Natural killer cell (primary cell): ENCODE measurements at regions not wholly inside any gene's neighbourhood (a gene's known extent, or its start where the extent isn't known, plus 50 kb on each side); places are given as distances from the start of the nearest gene placed in this dataset.

Experiments used
- ATAC-seq, 3 donors: fragments of 150-1000 bp in 2 of 3; fragments of 200-7000 bp in 1 of 3; cut with Tn5 transposase; 1 replicate in 1 of 3; 2 replicates in 2 of 3; pipeline ENCODE4 v1.10.0; 2021; ENCODE audit warnings: mild to moderate bottlenecking in 2 of 3, moderate library complexity in 2 of 3
- DNase-seq, 2 donors: peaks; one replicate each; pipeline versions ENCODE4 v3.0.0 to v3.0.0-alpha.2; 2013 to 2021; ENCODE audit warnings: mixed read lengths in 1 of 2
- H3K27ac ChIP-seq: one replicate; pipeline ENCODE4 v1.5.1; 2013; ENCODE audit warnings: mild to moderate bottlenecking, low read length
- H3K27me3 ChIP-seq: one replicate; pipeline ENCODE4 v1.6.1; 2013; ENCODE audit warnings: low read length; ENCODE audit not compliant: control insufficient read depth, insufficient read depth
- H3K36me3 ChIP-seq: one replicate; pipeline ENCODE4 v1.6.1; 2013; ENCODE audit warnings: low read length; ENCODE audit not compliant: control insufficient read depth, insufficient read depth
- H3K4me1 ChIP-seq: one replicate; pipeline ENCODE4 v1.6.1; 2013; ENCODE audit warnings: low read length; ENCODE audit not compliant: control insufficient read depth, insufficient read depth
- H3K4me3 ChIP-seq: one replicate; pipeline ENCODE4 v1.5.1; 2013; ENCODE audit warnings: low read length
- H3K9me3 ChIP-seq: one replicate; pipeline ENCODE4 v1.6.1; 2013; ENCODE audit warnings: low read length; ENCODE audit not compliant: control insufficient read depth, insufficient read depth
- H3K27ac Mint-ChIP-seq, 2 donors: one replicate each; pipeline ENCODE4 v1.8.0; 2022; ENCODE audit warnings: mild to moderate bottlenecking in 2 of 2, mixed read lengths in 2 of 2, moderate library complexity in 1 of 2
- H3K27me3 Mint-ChIP-seq, 2 donors: one replicate each; pipeline ENCODE4 v1.8.0; 2022; ENCODE audit warnings: low read depth in 2 of 2, mixed read lengths in 2 of 2
- H3K36me3 Mint-ChIP-seq: one replicate; pipeline ENCODE4 v1.8.0; 2022; ENCODE audit warnings: mixed read lengths
- H3K4me1 Mint-ChIP-seq, 2 donors: one replicate each; pipeline ENCODE4 v1.8.0; 2022; ENCODE audit warnings: mixed read lengths in 2 of 2
- H3K4me3 Mint-ChIP-seq: one replicate; pipeline ENCODE4 v1.8.0; 2022; ENCODE audit warnings: mild to moderate bottlenecking, moderate library complexity, mixed read lengths
- H3K9me3 Mint-ChIP-seq, 2 donors: one replicate each; pipeline ENCODE4 v1.8.0; 2022; ENCODE audit warnings: mixed read lengths in 2 of 2
- CTCF ChIP-seq: fragments of 200-600 bp; IDR thresholded peaks from one replicate; pipeline ENCODE4 v1.8.0; 2022; ENCODE audit warnings: antibody characterized with exemption
- WGBS: methylation state at CpG from one replicate; pipeline ENCODE4 v1.1.7; 2013; ENCODE audit warnings: missing lambda C conversion rate; ENCODE audit not compliant: insufficient coverage; 5-methylcytosine and 5-hydroxymethylcytosine counted together
- intact Hi-C: fragments of 100-400 bp; cut with micrococcal nuclease; formaldehyde crosslinking; loops from one replicate; pipeline ENCODE4 v1.14.2; 2022

GRCh38 chr3:177596816-177597271 is 399.6 kb upstream of the TBL1XR1 start:
- H3K36me3 Mint-ChIP-seq, result no peaks in the 10 kb centered on the region
- H3K4me3 Mint-ChIP-seq, result peak overlapping the region; percentile 72
- no peaks in the 10 kb centered on the region for H3K27me3 ChIP-seq
- intact Hi-C loops, result loop anchor here (2.0 to 10.0 kb wide), 3 partner anchors 50 to 88 kb away; no protein-coding TSS in a partner anchor
- DNase-seq, result no peak
- WGBS, result 100% methylated on average over 1 of the region's 1 CpG
- no peaks in the 10 kb centered on the region for H3K9me3 Mint-ChIP-seq
- no peaks in the 10 kb centered on the region for H3K36me3 ChIP-seq
- no peak for TF ChIP-seq CTCF
- H3K4me3 ChIP-seq, result no peak overlapping the region
- H3K4me1 ChIP-seq, result peaks cover 25% of the 10 kb centered on the region
- peaks cover 64 to 66% of the 10 kb centered on the region in 2 donors for H3K4me1 Mint-ChIP-seq
- no peaks in the 10 kb centered on the region for H3K9me3 ChIP-seq
- no peak for ATAC-seq
- peak overlapping the region; percentile 52 for H3K27ac ChIP-seq
- H3K27me3 Mint-ChIP-seq, result no peaks in the 10 kb centered on the region
- H3K27ac Mint-ChIP-seq, result peak overlapping the region; percentile 89 to 94

GRCh38 chr3:177597311-177598096 is 400.2 kb upstream of the TBL1XR1 start:
- no peaks in the 10 kb centered on the region for H3K36me3 ChIP-seq
- intact Hi-C loops, result loop anchor here (1.0 to 10.0 kb wide), 4 partner anchors 49 to 237 kb away; no protein-coding TSS in a partner anchor
- no peaks in the 10 kb centered on the region for H3K27me3 Mint-ChIP-seq
- peak overlapping the region; percentile 89 to 94 for H3K27ac Mint-ChIP-seq
- peak; percentile 83 to 86 (median 84) for ATAC-seq
- H3K4me1 ChIP-seq, result peaks cover 24% of the 10 kb centered on the region
- peak overlapping the region; percentile 52 for H3K27ac ChIP-seq
- H3K9me3 Mint-ChIP-seq, result no peaks in the 10 kb centered on the region
- TF ChIP-seq CTCF, result no peak
- no peak overlapping the region for H3K4me3 ChIP-seq
- H3K27me3 ChIP-seq, result no peaks in the 10 kb centered on the region
- 14% methylated on average over 9 of the region's 10 CpGs for WGBS
- no peaks in the 10 kb centered on the region for H3K9me3 ChIP-seq
- no peaks in the 10 kb centered on the region for H3K36me3 Mint-ChIP-seq
- DNase-seq, result peak; percentile 22 to 73
- H3K4me3 Mint-ChIP-seq, result peak overlapping the region; percentile 72
- H3K4me1 Mint-ChIP-seq, result peaks cover 64 to 67% of the 10 kb centered on the region in 2 donors

- peak overlapping the region; percentile 52 for H3K27ac ChIP-seq
- peak overlapping the region; percentile 89 to 94 for H3K27ac Mint-ChIP-seq
- no peak for TF ChIP-seq CTCF
- no peaks in the 10 kb centered on the region for H3K9me3 ChIP-seq
- H3K36me3 ChIP-seq, result no peaks in the 10 kb centered on the region
- peaks cover 30% of the 10 kb centered on the region for H3K4me1 ChIP-seq
- no peaks in the 10 kb centered on the region for H3K27me3 Mint-ChIP-seq
- H3K27me3 ChIP-seq, result no peaks in the 10 kb centered on the region
- DNase-seq, result peak in 1 of 2 donors; percentile 17
- H3K9me3 Mint-ChIP-seq, result no peaks in the 10 kb centered on the region
- peak overlapping the region; percentile 72 for H3K4me3 Mint-ChIP-seq
- 69% methylated on average over 3 of the region's 4 CpGs for WGBS
- intact Hi-C loops, result loop anchor here (1.0 to 10.0 kb wide), 3 partner anchors 63 to 238 kb away; no protein-coding TSS in a partner anchor
- H3K4me3 ChIP-seq, result no peak overlapping the region
- no peaks in the 10 kb centered on the region for H3K36me3 Mint-ChIP-seq
- H3K4me1 Mint-ChIP-seq, result peaks cover 72 to 74% of the 10 kb centered on the region in 2 donors
- ATAC-seq, result peak in 1 of 3 donors; percentile 6
Measured at GRCh38 chr3:177598097-177598833, 401.0 kb upstream of the TBL1XR1 start.
